HT-29 (cell line): ENCODE measurements at regions not wholly inside any gene's neighbourhood (a gene's known extent, or its start where the extent isn't known, plus 50 kb on each side); places are given as distances from the start of the nearest gene placed in this dataset.

Source experiments
- DNase-seq: peaks from one replicate; pipeline ENCODE4 v3.0.0-alpha.2; 2015; ENCODE audit warnings: low spot score

DNA sequence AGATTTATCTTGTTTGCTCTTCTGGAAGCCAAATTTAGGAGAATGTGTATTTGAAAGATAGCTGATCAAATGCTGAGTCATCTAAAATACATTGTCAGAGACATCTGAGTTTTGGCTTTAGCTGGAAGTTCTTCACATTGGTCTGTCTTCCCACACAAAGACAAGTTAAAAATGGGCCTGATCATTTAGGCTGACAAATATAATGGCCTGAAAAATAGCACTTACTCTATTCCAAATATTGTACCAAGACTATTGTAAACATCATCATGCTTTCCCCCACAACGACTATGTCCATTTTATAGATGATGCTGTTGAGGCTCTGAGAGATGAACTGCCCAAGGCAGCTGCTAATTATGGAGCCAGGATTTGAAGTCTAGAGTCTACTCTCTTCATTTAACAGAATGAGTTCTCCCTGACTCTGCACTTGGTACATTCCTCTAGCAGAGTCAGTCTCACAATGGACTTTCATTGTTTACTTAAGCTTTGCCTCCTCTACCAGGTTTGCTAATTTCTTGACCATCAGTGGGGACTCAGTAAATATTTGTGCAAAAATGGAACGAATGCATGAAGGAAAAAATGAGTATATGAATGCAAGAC is 619.4 kb upstream of the KLF4 start:
- DNase-seq: no peak

DNA sequence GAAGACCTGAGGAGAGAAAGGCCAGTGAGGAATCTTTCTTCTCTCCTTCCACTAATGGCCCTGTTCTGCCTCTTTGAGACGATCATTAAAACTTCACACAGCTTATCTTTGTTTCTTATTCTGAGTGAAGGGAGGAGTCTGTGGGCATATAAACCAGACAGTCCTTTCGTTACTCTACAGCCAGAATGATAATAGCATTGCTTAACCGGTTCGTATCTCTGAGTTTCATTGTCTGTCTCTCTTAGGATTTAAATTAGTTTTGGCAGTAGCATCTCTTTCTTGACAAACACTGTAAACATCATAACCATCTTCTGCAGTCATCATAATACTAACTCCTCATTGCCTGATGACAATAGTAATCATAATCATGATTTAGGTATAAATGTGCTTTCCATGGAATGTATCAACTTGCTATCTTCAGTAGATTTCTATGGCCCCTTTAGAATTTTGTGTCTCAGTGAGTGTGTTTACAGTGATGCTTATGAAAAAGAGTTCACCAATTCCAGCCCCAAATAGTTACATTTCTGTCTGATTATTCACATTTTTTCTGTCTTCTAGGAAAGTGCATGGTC is 618.8 kb upstream of the KLF4 start:
- no peak for DNase-seq

DNA sequence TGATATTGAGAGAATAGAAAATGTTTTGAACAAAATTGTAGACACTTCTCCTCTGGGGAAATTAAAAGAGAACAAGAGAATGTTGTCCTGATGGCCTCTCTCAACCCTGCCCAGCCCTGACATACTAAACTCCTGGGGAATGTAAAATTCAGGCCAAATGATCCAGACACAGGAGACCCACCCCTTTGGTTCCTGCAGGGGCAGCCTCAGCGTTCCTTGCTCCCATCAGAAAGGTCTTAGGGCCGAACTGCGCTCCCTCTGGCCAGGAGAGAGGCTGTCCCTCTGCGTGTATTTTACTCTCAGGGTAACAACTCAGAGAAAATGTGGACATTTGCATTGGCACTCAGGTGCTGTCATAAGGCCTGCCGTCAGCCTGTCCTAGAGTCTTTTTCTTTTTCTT is 616.3 kb upstream of the KLF4 start:
- DNase-seq: peak; percentile 18

DNA sequence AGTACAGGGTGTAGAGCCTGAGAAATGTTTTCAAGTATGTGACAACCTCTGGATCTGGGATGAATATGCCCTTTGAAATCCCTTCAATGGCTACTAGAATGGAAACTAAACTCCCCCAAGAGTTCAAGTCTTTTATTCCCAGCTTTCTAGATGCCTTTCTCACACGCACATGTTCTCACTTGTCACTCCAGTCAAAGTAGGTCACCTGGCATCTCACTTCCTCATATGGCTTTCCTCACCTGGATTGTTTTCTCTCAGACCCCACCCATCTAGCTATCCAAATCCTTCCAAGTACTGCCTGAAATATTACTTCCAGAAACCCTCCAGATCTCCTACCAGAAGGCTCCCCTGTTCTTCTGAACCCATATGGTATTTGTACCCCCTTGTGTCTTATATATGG is 615.4 kb upstream of the KLF4 start:
- DNase-seq: no peak

DNA sequence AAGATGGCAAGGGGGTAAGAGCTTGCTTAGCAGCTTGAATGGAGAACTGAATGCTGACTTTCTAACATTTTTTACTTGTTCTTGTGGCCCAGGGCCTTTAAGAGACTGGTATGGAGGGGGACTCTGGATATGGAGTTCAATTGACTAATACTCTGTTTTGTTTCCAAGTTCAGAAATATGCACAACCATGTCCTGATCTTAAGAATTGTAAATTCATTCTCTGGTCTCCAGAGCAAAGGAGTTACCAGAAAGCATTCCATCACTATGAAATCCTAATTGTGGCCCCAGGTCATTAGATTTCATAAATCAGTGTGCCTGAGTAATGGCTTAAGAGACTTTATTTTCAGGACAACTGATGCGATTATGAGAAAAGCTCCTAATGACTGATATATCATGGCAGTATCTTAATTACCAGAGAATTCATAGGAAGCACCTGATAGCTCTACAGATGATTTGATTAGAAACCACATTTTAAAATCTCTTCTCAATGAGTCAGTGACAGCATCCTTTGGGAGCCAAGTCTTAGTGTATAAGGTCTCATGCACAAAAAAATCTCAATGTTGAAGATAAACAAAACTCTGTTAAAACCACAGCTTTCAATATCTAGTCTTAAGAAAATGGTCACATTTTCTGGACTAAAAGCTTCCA is 613.6 kb upstream of the KLF4 start:
- no peak for DNase-seq

DNA sequence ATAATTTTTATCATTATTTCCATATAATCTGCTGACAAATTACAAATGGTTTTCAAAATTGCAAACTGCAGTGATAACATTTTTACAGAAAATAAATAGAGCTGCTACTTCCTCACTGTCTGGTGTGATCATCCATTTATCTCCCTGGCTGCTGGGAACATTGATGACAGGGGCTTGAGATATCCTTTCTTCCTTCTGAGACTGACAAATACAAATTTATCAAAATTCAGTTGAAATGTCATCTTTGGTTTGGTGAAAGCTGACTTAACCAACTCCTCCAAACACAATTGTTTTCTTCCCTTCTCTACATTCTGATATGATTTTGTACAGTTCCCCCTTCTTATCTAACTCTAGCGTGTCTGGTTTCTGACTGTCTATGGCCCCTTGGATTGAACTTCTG is 611.8 kb upstream of the KLF4 start:
- DNase-seq: no peak

DNA sequence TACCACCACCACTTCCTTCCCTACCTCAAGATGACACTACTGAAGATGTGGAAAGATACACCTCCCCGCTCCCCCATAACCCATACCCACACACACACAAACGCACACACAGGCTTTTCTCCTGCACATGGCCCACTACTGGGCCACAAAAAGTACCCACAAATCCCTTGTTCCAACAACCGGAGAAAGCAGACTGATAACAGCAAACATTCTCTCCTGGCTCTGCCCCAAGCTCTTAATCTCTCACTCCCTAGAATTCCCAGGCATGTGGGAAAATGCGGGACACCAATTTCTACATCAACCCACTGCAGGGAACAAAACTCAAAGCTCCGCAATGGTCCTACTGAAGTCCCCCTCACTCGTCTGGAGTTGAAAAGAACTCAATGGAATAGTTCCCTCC is 611.0 kb upstream of the KLF4 start:
- DNase-seq: no peak

DNA sequence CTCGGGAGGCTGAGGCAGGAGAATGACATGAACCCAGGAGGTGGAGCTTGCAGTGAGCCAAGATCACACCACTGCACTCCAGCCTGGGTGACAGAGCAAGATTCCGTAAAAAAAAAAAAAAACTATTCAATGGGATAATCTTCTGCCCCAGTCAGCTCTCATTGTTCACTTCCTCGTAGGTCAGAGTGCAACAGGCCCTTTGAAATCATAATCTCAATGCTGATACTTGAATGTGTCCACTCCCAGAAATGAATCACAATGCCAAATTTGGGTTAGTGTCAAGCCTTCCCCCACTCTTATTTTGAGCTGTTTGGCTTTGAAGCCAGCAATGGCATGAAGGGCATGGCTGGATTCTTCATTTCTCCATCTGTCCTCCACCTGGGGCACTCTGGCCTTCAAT is 610.3 kb upstream of the KLF4 start:
- peak; percentile 23 for DNase-seq

DNA sequence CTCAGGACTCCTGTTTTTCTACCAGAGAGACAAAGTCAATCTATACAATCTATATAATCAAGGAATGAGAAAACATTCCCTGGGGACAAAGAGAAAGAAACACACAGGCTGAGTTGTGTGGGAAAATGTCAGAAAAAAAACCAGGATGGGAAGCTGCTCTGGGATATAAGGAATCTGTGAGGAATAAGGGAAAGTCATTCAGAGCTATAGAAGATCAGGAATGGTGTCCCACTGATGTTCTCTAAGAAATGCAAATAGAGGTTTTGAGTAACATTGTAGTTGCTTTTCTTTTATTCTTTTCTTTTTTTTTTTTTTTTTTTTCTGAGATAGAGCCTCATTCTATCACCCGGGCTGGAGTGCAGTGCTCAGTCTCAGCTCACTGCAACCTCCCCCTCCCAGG is 605.9 kb upstream of the KLF4 start:
- no peak for DNase-seq

DNA sequence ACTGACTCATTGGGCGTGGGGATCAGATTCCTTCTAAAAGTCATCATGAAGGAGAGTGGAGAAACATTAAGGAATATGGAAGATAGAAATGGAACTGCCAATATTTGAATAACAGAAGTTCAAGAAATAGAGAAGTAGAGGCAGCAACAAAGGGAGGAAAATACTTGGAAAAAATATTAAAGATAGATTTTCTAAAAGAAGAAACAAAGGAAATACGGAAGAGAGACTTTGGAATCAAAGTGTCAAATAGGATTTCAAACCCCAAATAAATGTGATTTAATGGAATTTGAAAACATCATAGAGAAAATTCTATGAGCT is 605.1 kb upstream of the KLF4 start:
- no peak for DNase-seq

DNA sequence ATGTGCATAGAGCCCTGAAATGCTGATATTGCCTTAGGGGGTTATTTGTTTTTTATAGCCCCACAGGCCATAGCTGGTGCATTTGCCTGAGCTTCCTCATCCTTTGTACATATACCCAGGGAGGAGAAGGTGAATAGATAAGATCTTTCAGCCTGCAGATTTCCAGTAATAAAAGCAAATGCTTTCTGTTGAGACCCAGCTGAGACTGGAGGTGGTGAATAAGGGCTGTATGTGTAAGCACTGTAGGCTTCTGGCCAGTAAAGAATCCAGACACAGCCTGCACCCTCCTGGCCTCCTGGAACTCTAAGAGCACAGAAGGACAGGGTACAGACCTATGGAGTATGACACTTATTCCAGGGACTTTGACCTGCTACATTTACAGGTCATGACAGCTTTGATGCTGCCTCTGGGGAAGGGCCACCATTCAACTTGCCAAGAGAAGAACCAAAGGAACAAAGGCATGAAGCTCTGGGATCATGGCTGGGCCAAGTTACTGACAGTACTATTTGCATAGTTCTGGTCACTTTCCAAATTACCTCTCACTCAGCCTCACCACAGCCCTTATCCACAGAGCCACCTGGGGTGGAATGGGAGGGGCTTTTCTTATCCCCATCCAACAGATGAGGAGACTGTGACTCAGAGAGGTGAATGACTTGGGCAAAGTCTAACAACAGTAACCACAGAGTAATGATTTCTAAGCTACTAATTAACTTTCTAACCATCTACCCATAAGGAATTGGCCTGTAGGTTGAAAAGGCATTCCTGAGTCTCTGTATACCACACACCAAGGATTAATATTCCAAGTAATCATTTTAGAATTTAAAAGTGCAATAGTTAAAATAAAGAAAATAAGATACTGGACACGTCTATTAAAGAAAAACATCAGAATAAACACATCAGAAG is 604.5 kb upstream of the KLF4 start:
- DNase-seq: peak; percentile 95

DNA sequence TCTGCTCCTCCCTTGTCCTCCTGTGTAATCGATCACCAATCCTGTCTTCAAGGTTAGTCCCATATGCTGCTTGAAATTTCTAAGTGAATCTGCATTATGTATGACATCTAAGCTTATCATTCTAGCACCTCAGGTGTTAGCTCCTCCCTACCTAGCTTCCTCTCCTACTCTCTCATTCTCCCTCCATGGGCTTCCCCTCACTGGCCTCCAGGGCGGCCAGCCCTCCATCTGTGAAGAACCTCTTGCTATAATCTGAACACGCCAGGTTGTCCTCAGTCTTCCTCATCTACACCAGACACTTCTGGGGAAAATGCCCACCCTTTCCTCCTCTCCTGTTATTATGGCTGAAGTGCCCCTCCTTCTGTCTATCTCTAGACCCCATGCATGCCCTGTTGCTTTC is 599.3 kb upstream of the KLF4 start:
- no peak for DNase-seq

DNA sequence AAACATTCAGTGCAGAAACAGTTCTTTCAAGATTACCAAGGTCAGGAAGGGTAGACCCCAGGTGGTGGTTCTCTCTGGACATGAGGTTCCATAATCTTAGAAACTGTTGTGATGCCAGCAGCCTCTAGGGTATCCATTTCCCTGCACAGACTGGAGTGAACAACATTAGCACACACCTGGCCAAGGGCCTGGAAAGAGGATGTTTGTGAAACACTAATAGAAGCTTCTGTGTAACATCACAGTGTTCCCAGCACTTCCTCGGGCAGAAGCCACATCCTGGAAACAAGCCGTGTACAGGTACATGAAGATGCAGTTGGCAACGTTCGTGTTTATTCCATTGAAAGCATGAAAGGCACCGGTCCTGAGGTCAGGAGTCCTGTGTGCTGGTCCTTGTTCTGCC is 598.2 kb upstream of the KLF4 start:
- DNase-seq: no peak

DNA sequence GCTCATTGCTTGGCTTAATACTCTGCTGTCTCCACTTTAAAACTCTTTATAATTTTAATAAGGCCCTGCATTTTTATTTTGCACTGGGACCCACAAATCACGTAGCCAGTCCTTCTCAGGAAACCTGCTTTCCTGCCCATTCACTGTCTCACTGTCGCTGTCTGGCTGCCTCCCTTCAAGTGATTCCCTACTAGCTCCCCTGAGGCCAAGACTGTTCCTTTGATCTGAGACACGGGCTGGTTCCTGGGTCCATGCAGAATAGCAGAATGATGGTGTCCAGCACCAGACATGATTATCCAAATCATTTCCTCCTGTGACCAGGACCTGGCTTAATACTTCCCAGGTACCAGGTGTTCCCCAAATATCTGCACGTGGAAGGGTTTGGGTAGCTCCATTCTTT is 597.1 kb upstream of the KLF4 start:
- DNase-seq: no peak

DNA sequence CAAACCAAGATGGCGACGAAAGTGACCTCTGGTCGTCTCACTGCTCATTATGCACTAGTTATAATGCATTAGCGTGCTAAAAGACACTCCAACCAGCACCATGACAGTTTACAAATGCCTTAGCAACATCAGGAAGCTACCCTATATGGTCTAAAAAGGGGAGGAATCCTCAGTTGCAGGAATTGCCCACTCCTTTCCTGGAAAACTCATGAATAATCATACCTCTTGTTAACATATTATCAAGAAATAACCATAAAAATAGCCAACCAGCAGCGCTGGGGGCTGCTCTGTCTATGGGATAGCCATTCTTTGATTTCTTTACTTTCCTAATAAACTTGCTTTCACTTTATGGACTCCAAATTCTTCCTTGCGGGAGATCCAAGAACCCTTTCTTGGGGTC is 595.7 kb upstream of the KLF4 start:
- no peak for DNase-seq

DNA sequence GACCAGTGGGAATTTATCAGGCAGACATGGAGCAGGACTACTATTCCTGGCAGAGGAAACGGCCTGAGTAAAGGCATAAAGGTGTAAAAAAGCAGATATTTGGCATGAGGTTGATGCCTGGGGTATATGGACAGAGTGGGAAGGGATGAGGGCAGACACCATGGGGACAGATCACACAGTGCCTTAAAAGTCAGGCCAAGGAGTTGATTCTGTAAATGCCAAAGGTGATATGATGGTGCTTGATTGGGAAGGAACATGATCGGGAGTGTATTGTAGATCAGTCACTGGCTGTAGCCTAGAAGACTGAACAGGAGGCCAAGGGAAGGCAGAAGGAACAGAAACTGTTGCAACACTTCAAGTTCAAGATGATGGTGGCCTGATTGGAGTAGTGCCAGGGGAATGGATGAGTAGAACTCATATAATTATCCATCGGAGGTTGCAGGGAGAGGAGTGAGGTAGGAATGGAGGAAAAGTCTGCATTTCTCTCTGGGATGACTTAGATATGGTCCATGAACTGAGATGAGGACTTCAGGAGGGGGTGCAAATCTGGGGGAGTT is 594.3 kb upstream of the KLF4 start:
- no peak for DNase-seq

DNA sequence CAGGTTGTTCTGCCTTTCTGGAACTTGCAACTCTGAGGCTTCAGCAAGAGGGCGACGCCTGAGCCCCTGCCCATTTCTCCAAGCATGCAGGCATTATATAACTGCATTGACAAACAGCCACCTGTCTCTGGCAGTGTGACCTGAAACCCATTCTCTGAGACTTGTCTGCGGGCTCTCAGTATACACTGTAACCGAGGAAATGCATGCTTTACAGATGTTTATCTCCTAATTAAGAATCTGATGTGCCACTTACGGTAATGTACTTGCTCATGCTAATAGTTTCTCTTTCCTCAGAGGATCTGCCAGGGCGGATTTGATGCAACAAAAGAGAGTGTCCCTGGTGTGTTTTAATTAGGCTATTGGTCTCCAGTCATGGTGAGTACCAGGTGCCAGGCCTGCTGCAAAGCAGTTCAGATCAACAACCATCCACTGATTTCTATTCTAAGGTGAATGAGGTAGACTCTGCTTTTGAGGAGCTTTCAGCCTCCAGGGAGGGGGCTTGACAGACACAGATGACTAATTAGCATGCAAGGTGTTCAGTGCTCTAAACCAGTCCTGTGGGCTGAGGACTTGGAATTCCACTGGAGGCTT is 593.7 kb upstream of the KLF4 start:
- no peak for DNase-seq

DNA sequence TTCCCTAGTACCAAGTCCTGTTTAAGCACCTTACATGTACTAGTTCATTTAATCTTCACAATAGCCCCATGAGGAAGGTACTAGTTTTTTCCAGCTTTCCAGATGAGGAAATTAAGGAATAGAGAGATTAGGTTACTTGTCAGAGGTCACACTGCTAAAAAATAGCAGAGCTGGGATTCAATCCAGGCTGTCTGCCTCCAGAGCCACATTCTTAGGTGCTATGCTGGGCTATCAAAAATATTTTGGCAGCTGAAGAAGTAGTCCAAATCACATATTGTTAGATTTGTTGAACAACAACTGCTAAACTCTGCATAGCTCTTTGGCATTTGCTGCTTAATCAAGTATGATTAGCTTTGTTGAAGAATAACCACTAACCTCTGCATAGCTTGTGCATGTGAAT is 591.5 kb upstream of the KLF4 start:
- no peak for DNase-seq

DNA sequence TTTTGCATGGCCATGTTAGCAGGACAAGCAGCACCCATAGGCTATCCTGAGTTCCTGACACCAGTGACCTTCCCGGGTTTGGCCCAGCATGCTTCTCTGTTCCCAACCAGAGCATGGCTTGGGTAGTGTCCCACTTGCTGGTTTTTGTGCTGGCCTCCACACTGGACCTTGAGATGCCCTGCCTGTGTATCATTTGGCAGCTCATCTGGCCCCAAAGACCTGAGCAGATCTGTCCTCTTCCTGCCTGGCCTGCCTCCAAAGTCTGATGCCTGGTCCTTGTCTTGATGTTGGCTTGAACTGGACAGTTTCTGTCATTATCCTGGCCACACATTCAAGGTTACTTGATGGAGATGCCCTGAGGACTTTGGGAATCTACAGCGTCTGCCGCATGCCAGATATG is 590.7 kb upstream of the KLF4 start:
- no peak for DNase-seq

DNA sequence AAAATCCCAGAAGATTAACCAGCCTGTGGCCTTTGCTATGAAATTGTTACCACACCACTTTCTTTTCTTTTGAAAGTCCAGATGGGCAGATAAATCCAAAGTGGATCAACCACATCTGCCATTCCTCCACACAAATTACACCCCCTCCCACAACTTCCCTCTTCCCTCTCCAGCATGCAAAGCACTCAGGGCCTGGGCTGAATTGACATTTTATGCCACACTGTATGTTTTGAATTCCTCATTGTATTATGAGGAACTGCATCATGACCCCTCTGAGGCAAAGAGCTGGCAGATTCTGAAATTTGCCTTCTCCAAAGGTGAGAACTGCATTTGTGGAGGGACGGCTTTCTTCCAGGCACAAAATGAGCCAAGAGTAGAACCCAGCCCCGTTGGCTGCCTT is 589.2 kb upstream of the KLF4 start:
- DNase-seq: no peak

DNA sequence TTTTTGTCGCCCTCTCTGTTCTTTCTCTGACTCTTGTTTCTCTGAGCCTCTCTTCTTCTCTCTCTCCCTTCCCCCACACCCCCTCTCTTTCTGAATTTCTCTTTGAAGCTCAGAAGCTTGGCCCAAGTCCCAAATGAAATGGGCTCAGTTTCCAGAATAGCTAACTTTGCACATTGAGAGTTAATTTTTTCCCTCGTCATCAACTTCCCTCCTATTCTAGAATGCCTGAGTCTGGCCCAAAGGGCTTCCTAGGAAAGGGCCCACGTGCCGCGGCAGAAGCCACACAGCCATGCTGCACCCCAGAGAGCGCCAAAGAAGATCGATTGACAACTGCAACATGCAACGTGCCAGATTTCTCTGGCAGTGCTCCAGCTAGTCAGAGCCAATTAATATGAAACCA is 588.8 kb upstream of the KLF4 start:
- DNase-seq: no peak

DNA sequence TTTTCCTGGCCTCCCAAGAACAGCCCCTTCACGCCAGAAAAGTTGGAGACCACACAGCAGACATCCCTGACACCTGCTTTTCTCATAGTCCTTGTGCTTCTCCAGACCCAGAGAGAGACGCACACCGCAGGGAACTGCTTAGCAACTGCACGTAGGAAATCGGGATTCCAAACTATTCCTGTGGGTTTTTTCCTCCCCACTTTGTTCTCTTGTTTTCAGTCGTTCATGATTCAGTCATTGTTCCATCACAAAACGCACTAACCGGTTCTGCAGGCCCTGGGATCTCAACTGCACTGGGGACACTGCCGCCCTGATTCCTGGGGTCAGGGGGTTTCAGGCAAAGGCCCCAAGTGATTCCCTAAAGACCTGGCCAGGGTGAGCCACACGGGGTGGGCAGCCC is 588.0 kb upstream of the KLF4 start:
- DNase-seq: no peak
